ENCODE measurements at regions not wholly inside any gene's neighbourhood (a gene's known extent, or its start where the extent isn't known, plus 50 kb on each side); places are given as distances from the start of the nearest gene placed in this dataset.

DNA sequence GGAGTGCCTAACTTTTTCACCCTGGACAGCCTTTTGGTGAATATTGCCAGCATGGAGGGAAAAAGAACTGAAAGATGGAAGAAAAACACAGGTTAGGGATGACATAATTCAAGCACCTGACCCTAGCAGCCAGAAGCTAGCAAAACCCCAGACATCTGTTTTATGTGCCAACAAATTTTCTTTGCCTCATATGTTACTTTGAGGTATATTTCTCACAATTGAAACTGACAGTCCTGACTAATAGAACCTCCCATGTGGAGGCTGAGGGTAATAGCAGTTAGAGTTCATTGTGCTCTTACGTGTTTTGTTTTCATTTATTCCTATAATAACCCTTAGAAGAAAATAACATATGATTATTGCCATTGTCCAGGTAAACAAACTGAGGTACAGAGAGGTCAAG is 71.5 kb upstream of the SLC25A26 start:
- TF ChIP-seq, protein P1, sequence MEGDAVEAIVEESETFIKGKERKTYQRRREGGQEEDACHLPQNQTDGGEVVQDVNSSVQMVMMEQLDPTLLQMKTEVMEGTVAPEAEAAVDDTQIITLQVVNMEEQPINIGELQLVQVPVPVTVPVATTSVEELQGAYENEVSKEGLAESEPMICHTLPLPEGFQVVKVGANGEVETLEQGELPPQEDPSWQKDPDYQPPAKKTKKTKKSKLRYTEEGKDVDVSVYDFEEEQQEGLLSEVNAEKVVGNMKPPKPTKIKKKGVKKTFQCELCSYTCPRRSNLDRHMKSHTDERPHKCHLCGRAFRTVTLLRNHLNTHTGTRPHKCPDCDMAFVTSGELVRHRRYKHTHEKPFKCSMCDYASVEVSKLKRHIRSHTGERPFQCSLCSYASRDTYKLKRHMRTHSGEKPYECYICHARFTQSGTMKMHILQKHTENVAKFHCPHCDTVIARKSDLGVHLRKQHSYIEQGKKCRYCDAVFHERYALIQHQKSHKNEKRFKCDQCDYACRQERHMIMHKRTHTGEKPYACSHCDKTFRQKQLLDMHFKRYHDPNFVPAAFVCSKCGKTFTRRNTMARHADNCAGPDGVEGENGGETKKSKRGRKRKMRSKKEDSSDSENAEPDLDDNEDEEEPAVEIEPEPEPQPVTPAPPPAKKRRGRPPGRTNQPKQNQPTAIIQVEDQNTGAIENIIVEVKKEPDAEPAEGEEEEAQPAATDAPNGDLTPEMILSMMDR (IDR thresholded peaks at IDR 0.05), result no peak
- no peak for TF ChIP-seq POLR2A (IDR thresholded peaks at IDR 0.05)
- no peak for TF ChIP-seq POLR2AphosphoS5 (IDR thresholded peaks at IDR 0.05)

All from stomach (tissue), 4 donors.